Upper lobe of left lung (tissue), 6 donors: ENCODE measurements at regions not wholly inside any gene's neighbourhood (a gene's known extent, or its start where the extent isn't known, plus 50 kb on each side); places are given as distances from the start of the nearest gene placed in this dataset.

Source experiments
- ATAC-seq, 2 donors: fragments of 200-7000 bp; cut with Tn5 transposase; one replicate each; pipeline ENCODE4 v1.9.1; 2022; ENCODE audit warnings: mild to moderate bottlenecking in 2 of 2, moderate library complexity in 2 of 2; ENCODE audit not compliant: low FRiP score in 2 of 2
- DNase-seq, 2 donors: peaks; one replicate each; pipeline ENCODE4 v3.0.0-alpha.2; 2019 to 2020
- H3K27ac ChIP-seq, 4 donors: fragments of 200-600 bp; sonication (generic); one replicate each; pipeline ENCODE4 v1.5.1; 2016 to 2019
- H3K27me3 ChIP-seq, 4 donors: fragments of 200-600 bp; sonication (generic); one replicate each; pipeline ENCODE4 v1.5.1; 2017 to 2019
- H3K36me3 ChIP-seq, 4 donors: fragments of 200-600 bp; sonication (generic); one replicate each; pipeline ENCODE4 v1.5.1; 2016 to 2019
- H3K4me1 ChIP-seq, 4 donors: fragments of 200-600 bp; sonication (generic); one replicate each; pipeline ENCODE4 v1.5.1; 2018 to 2019
- H3K4me3 ChIP-seq, 4 donors: fragments of 200-600 bp; sonication (generic); one replicate each; pipeline ENCODE4 v1.5.1; 2017 to 2019; ENCODE audit warnings: mild to moderate bottlenecking in 2 of 4, moderate library complexity in 1 of 4
- H3K9me3 ChIP-seq, 4 donors: fragments of 200-600 bp; sonication (generic); one replicate each; pipeline ENCODE4 v1.5.1; 2018 to 2019
- CTCF ChIP-seq, 6 experiments: fragments of 450-650 bp in 4 of 6; fragments of 200-600 bp in 2 of 6; sonication (generic) in 2 of 6; IDR thresholded peaks; one replicate each; pipeline ENCODE4 v1.5.1; 2016 to 2019; ENCODE audit warnings: antibody characterized with exemption in 6 of 6
- EP300 ChIP-seq, 4 donors: sonication (generic); formaldehyde crosslinking; IDR thresholded peaks; one replicate each; pipeline ENCODE4 v1.5.1; 2017; ENCODE audit warnings: antibody characterized with exemption in 4 of 4, control low read depth in 2 of 4
- POLR2A ChIP-seq, 4 donors: fragments of 450-650 bp; IDR thresholded peaks; one replicate each; pipeline ENCODE4 v1.5.1; 2016 to 2017; ENCODE audit warnings: antibody characterized with exemption in 4 of 4, mild to moderate bottlenecking in 2 of 4
- POLR2AphosphoS5 ChIP-seq, 2 donors: sonication (generic); formaldehyde crosslinking; IDR thresholded peaks; one replicate each; pipeline ENCODE4 v1.5.1; 2017; ENCODE audit warnings: antibody characterized with exemption in 2 of 2
- WGBS, 2 donors: methylation state at CpG; one replicate each; pipeline ENCODE4 v1.1.5; 2017 to 2018; 5-methylcytosine and 5-hydroxymethylcytosine counted together
- donor health status: DM: no; HTN: no; CAD: no; lungs with moderate emphysema.
- donor health status: DM: no; HTN: yes; CAD: no; lungs with severe emphysema.

DNA sequence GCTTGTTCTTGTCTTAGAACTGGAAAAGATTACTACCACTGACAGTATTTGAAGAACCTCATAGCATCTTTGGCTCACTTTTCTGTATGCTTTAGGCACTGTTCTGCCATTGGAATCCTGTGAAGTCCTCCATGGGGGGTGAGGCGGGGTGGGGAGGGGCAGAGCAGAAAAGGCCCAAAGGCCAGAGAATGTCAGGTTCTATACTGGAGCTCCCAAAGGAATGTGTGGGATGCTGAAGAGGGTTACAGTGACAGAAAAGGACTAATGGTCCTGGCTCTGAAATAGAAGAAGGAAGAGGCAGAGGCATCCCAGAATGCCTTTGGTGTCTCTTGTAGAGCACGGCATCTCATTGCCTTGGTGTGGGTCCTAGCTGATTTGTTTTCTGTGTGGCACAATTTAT lies 141.9 kb downstream of the HAUS1 start:
- H3K36me3 ChIP-seq: no peaks in the 10 kb centered on the region
- WGBS, 2 donors: 91 to 92% methylated on average over 2 of the region's 2 CpGs
- DNase-seq: no peak

DNA sequence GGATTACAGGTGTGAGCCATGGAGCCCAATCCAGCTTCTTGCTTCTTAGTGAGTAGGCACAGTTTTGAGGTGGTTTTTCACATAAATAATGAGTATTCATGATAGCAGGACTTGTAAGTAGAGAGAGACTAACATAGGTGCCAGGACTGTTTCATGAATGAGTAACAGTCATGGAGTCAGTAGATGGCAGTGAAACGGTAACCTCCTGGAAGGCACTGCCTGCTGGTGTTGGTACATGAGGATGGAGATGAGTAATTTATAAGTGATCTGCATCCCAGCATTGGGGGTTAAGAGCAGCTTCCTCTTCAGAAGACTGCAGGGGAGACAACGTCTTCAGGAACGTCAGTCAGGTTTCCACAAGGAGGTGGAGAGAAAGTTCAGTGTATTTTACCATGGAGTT lies 143.8 kb downstream of the HAUS1 start:
- 89 to 94% methylated on average over 3 of the region's 3 CpGs for WGBS, 2 donors
- DNase-seq (no peak), ATAC-seq (no peak)
- Histone ChIP-seq H3K4me1 (peaks cover 17 to 27% (median 21%) of the 10 kb centered on the region in 4 donors), H3K9me3 (no peaks in the 10 kb centered on the region), H3K4me3 (no peak overlapping the region), H3K36me3 (no peaks in the 10 kb centered on the region), H3K27me3 (no peaks in the 10 kb centered on the region), H3K27ac (no peak overlapping the region)
- TF ChIP-seq POLR2AphosphoS5 (IDR thresholded peaks at IDR 0.05) (no peak), CTCF (IDR thresholded peaks at IDR 0.05) (no peak), EP300 (IDR thresholded peaks at IDR 0.05) (no peak), POLR2A (IDR thresholded peaks at IDR 0.05) (no peak)

More for the DNA sequence above, 141.9 kb downstream of the HAUS1 start:
- Histone ChIP-seq H3K27ac (no peak overlapping the region), H3K27me3 (no peaks in the 10 kb centered on the region), H3K9me3 (no peaks in the 10 kb centered on the region), H3K4me3 (no peak overlapping the region), H3K4me1 (peaks cover 17 to 26% (median 20%) of the 10 kb centered on the region in 4 donors)
- TF ChIP-seq EP300 (IDR thresholded peaks at IDR 0.05) (no peak), POLR2AphosphoS5 (IDR thresholded peaks at IDR 0.05) (no peak), CTCF (IDR thresholded peaks at IDR 0.05) (no peak), POLR2A (IDR thresholded peaks at IDR 0.05) (no peak)
- ATAC-seq: no peak

DNA sequence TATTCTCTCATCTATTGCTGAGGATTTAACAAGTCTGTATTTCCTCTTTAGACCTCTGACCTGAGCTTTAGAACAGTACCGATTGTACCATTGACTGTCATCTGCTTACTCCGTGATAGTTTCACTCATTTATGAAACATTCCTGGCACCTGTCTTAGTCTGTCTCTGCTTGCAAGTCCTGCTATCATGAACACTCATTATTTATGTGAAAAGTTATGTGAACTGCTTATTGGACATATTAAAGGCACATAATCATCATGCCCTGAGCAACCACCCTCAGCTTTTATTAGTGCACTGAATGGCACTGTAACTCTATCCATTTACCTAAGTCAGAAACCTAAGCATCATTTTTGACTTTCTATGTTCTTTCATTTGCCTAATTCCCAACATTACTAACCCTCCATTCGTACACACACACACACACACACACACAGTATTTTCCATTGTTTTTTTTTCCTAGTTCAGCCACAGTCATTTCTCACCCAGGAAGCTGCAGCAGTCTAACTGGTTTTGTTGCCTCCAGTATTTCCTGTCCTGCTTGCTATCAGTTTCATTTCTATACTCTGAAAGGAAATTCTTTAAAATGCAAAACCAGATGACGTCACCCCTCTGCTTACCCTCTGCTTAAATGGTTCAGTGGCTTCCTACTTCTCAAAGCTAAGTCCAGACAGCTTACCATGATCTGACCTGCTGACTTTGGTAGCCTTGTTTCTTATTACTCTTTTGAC lies 146.1 kb downstream of the HAUS1 start:
- H3K36me3 ChIP-seq: peaks cover 0 to 6% (median 2%) of the 10 kb centered on the region in 4 donors
- H3K27ac ChIP-seq: peak overlapping the region; percentile 59 to 80 (median 70)
- DNase-seq (peak in 1 of 2 donors; percentile 37), ATAC-seq (peak; percentile 83 to 84)
- peaks cover 17 to 27% (median 24%) of the 10 kb centered on the region in 4 donors for H3K4me1 ChIP-seq
- H3K27me3 ChIP-seq: no peaks in the 10 kb centered on the region
- TF ChIP-seq EP300 (IDR thresholded peaks at IDR 0.05) (no peak), POLR2A (IDR thresholded peaks at IDR 0.05) (no peak), POLR2AphosphoS5 (IDR thresholded peaks at IDR 0.05) (no peak), CTCF (IDR thresholded peaks at IDR 0.05) (no peak)
- H3K4me3 ChIP-seq: no peak overlapping the region
- no peaks in the 10 kb centered on the region for H3K9me3 ChIP-seq
- WGBS, 2 donors: 30 to 31% methylated on average over 4 of the region's 4 CpGs

DNA sequence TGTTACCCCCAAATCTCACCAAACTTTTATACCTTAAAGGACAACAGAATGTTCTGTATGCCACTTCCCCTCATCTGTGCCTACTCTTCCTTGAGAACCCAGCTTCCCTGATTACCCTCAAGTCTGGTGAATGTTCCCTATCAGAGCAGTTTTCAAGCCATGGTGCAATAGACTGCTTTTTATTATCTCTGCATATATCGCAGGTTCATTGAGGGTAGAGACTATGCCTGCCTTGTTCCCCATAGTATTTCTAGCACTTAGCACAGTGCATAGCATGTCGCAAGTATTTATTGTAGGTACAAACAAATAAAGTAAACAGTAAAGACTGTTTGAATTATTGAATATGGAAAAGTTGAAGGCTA lies 146.6 kb downstream of the HAUS1 start:
- TF ChIP-seq POLR2A (IDR thresholded peaks at IDR 0.05) (no peak), EP300 (IDR thresholded peaks at IDR 0.05) (no peak), POLR2AphosphoS5 (IDR thresholded peaks at IDR 0.05) (no peak), CTCF (IDR thresholded peaks at IDR 0.05) (no peak)

DNA sequence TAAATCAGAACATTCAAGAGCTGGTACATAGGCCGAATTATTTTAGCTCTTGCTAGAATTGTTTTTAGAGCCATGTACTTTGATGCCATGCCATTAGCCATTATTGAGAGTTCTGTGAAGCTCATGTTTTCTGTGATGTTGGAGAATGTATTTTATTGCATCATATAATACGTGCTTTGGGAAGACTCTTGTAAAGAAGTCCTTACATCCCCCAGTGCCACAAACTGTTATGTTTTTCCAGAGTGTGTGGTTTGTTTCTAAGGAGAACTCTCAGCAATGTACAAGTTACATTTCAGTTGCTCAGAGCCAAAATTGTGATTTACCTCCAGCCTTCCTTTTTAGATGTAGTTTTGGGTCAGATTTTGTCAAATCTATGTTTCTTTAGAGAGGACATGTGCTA lies 148.6 kb downstream of the HAUS1 start:
- Histone ChIP-seq H3K4me1 (peaks cover 17 to 27% (median 24%) of the 10 kb centered on the region in 4 donors), H3K27me3 (no peaks in the 10 kb centered on the region), H3K36me3 (peaks cover 0 to 8% (median 3%) of the 10 kb centered on the region in 4 donors), H3K27ac (no peak overlapping the region), H3K4me3 (no peak overlapping the region), H3K9me3 (no peaks in the 10 kb centered on the region)
- DNase-seq: no peak
- no peak for ATAC-seq
- TF ChIP-seq EP300 (IDR thresholded peaks at IDR 0.05) (no peak), CTCF (IDR thresholded peaks at IDR 0.05) (no peak), POLR2AphosphoS5 (IDR thresholded peaks at IDR 0.05) (no peak), POLR2A (IDR thresholded peaks at IDR 0.05) (no peak)
- WGBS, 2 donors: 85 to 90% methylated on average over 2 of the region's 2 CpGs

More for the DNA sequence above, 146.6 kb downstream of the HAUS1 start:
- Histone ChIP-seq H3K27ac (peak overlapping the region; percentile 59 to 80 (median 70)), H3K27me3 (no peaks in the 10 kb centered on the region), H3K4me1 (peaks cover 17 to 27% (median 24%) of the 10 kb centered on the region in 4 donors), H3K4me3 (no peak overlapping the region), H3K9me3 (no peaks in the 10 kb centered on the region), H3K36me3 (peaks cover 0 to 6% (median 2%) of the 10 kb centered on the region in 4 donors)
- 41 to 42% methylated on average over 2 of the region's 2 CpGs for WGBS, 2 donors
- no peak for DNase-seq
- ATAC-seq: peak; percentile 54 to 60
